SK-N-SH treated with all-trans-retinoic acid at 6 μM for 48 hours (cell line): ENCODE measurements at regions not wholly inside any gene's neighbourhood (a gene's known extent, or its start where the extent isn't known, plus 50 kb on each side); places are given as distances from the start of the nearest gene placed in this dataset.

Experiments
- ATAC-seq: fragments of 200-7000 bp; cut with Tn5 transposase; 3 replicates; pipeline ENCODE4 v1.9.1; 2020; ENCODE audit warnings: mild to moderate bottlenecking, moderate library complexity
- ARNTL ChIP-seq: fragments of 450-650 bp; formaldehyde crosslinking; IDR thresholded peaks from 2 replicates; pipeline ENCODE4 v1.5.0; 2020; ENCODE audit warnings: low read depth, mild to moderate bottlenecking, moderate library complexity, borderline replicate concordance
- BACH2 ChIP-seq: fragments of 250-450 bp; sonication (Bioruptor Pico); IDR thresholded peaks from 2 replicates; pipeline ENCODE4 v1.9.0; 2021; ENCODE audit warnings: mild to moderate bottlenecking, borderline replicate concordance
- CREB5 ChIP-seq: fragments of 250-450 bp; sonication (Bioruptor Pico); IDR thresholded peaks from 2 replicates; pipeline ENCODE4 v1.5.1; 2020; ENCODE audit warnings: low read depth, mild to moderate bottlenecking, moderate library complexity
- CSDC2 ChIP-seq: fragments of 250-450 bp; sonication (Bioruptor Pico); IDR thresholded peaks from 2 replicates; pipeline ENCODE4 v1.5.0; 2020; ENCODE audit warnings: mild to moderate bottlenecking, moderate library complexity
- ESRRG ChIP-seq: fragments of 250-450 bp; sonication (Bioruptor Pico); IDR thresholded peaks from 2 replicates; pipeline ENCODE4 v1.6.1; 2021; ENCODE audit warnings: mild to moderate bottlenecking
- GLIS3 ChIP-seq: fragments of 250-450 bp; sonication (Bioruptor Pico); IDR thresholded peaks from 2 replicates; pipeline ENCODE4 v1.5.0; 2020; ENCODE audit warnings: mild to moderate bottlenecking, moderate library complexity
- OSR1 ChIP-seq: fragments of 250-450 bp; sonication (Bioruptor Pico); IDR thresholded peaks from 2 replicates; pipeline ENCODE4 v1.8.0; 2022; ENCODE audit warnings: moderate library complexity, mild to moderate bottlenecking, inconsistent platforms
- POU6F1 ChIP-seq: fragments of 250-450 bp; sonication (Bioruptor Pico); IDR thresholded peaks from 2 replicates; pipeline ENCODE4 v1.8.0; 2021; ENCODE audit warnings: low read depth, mild to moderate bottlenecking, moderate library complexity, borderline replicate concordance
- PPARA ChIP-seq: fragments of 250-450 bp; sonication (Bioruptor Pico); IDR thresholded peaks from 2 replicates; pipeline ENCODE4 v1.5.0; 2020; ENCODE audit warnings: mild to moderate bottlenecking, borderline replicate concordance
- RARB ChIP-seq: fragments of 250-450 bp; sonication (Bioruptor Pico); IDR thresholded peaks from 2 replicates; pipeline ENCODE4 v1.8.0; 2021; ENCODE audit warnings: mild to moderate bottlenecking, moderate library complexity
- TCF4 ChIP-seq: fragments of 250-450 bp; sonication (Bioruptor Pico); IDR thresholded peaks from 2 replicates; pipeline ENCODE4 v1.8.0; 2021; ENCODE audit warnings: mild to moderate bottlenecking, moderate library complexity, borderline replicate concordance
- TOX ChIP-seq: fragments of 250-450 bp; sonication (Bioruptor Pico); IDR thresholded peaks from 2 replicates; pipeline ENCODE4 v1.8.0; 2021; ENCODE audit warnings: mild to moderate bottlenecking, moderate library complexity, borderline replicate concordance
- TSHZ2 ChIP-seq: fragments of 250-450 bp; sonication (Bioruptor Pico); IDR thresholded peaks from 2 replicates; pipeline ENCODE4 v1.5.0; 2020; ENCODE audit warnings: mild to moderate bottlenecking, moderate library complexity
- ZFP3 ChIP-seq: fragments of 250-450 bp; sonication (Bioruptor Pico); IDR thresholded peaks from 2 replicates; pipeline ENCODE4 v1.5.0; 2020; ENCODE audit warnings: mild to moderate bottlenecking, moderate library complexity
- ZNF565 ChIP-seq: fragments of 450-650 bp; formaldehyde crosslinking; conservative IDR thresholded peaks from 2 replicates; pipeline ENCODE4 v1.5.0; 2020; ENCODE audit warnings: low read depth, mild to moderate bottlenecking, moderate library complexity
- ZNF70 ChIP-seq: fragments of 450-650 bp; formaldehyde crosslinking; IDR thresholded peaks from 2 replicates; pipeline ENCODE4 v1.5.0; 2020; ENCODE audit warnings: mild to moderate bottlenecking, moderate library complexity
- ZNF8 ChIP-seq: fragments of 450-650 bp; formaldehyde crosslinking; IDR thresholded peaks from 2 replicates; pipeline ENCODE4 v1.5.0; 2020; ENCODE audit warnings: mild to moderate bottlenecking, moderate library complexity
- TF ChIP-seq, protein P1 (sequence below): fragments of 250-450 bp; sonication (Bioruptor Pico); IDR thresholded peaks from 2 replicates; pipeline ENCODE4 v1.8.0; 2020; ENCODE audit warnings: mild to moderate bottlenecking, moderate library complexity, borderline replicate concordance
- TF ChIP-seq, protein P2 (sequence below): fragments of 250-450 bp; sonication (Bioruptor Pico); IDR thresholded peaks from 2 replicates; pipeline ENCODE4 v1.5.1; 2021; ENCODE audit warnings: mild to moderate bottlenecking, moderate library complexity

DNA sequence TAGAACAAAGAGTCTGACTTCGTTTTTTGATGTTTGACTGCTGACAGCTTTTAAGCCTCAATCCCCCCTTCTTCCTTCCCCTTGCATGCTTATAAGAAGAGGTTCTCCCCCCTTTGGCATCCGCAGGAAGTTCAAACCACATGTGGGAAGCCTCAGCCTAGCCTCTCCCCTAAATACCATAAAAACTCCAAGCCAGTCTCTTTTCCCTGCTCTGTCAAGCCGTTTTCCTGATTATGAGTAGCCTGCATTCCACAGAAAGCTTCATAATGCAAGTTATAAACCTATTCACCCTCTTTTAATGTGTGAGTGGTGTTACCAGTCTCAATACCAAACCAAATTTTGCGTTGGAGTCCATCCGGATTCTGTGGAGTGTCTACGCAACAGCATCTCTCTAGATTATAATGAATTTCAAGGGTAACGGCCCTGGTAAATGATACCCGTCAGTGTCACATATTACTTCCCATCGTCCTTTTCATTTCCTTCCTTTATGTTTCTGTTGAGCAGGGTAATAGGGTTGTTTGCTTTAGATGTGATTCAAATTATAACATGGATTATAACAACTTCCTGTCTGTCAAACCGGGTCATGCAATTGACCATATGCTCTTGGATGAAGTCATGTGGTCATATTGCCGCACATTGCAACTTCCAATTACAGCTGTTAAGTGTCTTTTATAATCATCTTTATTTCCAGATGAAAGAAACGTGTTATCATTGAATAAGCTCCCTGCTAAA is 717.5 kb downstream of the RWDD3 start:
- no peak for ATAC-seq
- TF ChIP-seq ZNF70 (CRISPR knock-in tag) (no peak), ZNF565 (CRISPR knock-in tag) (no peak), TSHZ2 (CRISPR knock-in tag) (no peak), TOX (CRISPR knock-in tag) (no peak), RARB (CRISPR knock-in tag) (no peak), PPARA (CRISPR knock-in tag) (no peak), TCF4 (no peak), GLIS3 (CRISPR knock-in tag) (no peak), CSDC2 (CRISPR knock-in tag) (no peak)
- TF ChIP-seq, protein P1, sequence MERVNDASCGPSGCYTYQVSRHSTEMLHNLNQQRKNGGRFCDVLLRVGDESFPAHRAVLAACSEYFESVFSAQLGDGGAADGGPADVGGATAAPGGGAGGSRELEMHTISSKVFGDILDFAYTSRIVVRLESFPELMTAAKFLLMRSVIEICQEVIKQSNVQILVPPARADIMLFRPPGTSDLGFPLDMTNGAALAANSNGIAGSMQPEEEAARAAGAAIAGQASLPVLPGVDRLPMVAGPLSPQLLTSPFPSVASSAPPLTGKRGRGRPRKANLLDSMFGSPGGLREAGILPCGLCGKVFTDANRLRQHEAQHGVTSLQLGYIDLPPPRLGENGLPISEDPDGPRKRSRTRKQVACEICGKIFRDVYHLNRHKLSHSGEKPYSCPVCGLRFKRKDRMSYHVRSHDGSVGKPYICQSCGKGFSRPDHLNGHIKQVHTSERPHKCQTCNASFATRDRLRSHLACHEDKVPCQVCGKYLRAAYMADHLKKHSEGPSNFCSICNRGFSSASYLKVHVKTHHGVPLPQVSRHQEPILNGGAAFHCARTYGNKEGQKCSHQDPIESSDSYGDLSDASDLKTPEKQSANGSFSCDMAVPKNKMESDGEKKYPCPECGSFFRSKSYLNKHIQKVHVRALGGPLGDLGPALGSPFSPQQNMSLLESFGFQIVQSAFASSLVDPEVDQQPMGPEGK (CRISPR knock-in tag) = no peak

- no peak; the same call in 2 of the 3 replicates for ATAC-seq
- TF ChIP-seq, protein P1 (CRISPR knock-in tag) = no peak
- TF ChIP-seq ZNF565 (CRISPR knock-in tag) = no peak
- no peak for TF ChIP-seq BACH2 (CRISPR knock-in tag)
- TF ChIP-seq ESRRG (CRISPR knock-in tag) = no peak
- TF ChIP-seq, protein P2, sequence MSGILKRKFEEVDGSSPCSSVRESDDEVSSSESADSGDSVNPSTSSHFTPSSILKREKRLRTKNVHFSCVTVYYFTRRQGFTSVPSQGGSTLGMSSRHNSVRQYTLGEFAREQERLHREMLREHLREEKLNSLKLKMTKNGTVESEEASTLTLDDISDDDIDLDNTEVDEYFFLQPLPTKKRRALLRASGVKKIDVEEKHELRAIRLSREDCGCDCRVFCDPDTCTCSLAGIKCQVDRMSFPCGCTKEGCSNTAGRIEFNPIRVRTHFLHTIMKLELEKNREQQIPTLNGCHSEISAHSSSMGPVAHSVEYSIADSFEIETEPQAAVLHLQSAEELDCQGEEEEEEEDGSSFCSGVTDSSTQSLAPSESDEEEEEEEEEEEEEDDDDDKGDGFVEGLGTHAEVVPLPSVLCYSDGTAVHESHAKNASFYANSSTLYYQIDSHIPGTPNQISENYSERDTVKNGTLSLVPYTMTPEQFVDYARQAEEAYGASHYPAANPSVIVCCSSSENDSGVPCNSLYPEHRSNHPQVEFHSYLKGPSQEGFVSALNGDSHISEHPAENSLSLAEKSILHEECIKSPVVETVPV = no peak
- TF ChIP-seq, all 23 proteins: peak for 0
Measured at GRCh38 chr1:95953015-95953414, 719.0 kb downstream of the RWDD3 start.

GRCh38 chr1:95954585-95954984 is 720.6 kb downstream of the RWDD3 start:
- ATAC-seq = no peak
- TF ChIP-seq CREB5 (CRISPR knock-in tag) = no peak
- no peak for TF ChIP-seq ZNF565 (CRISPR knock-in tag)
- TF ChIP-seq PPARA (CRISPR knock-in tag) = no peak
- no peak for TF ChIP-seq OSR1
- no peak for TF ChIP-seq ZFP3 (CRISPR knock-in tag)
- no peak for TF ChIP-seq ESRRG (CRISPR knock-in tag)
- no peak for TF ChIP-seq ZNF8 (CRISPR knock-in tag)
- no peak for TF ChIP-seq POU6F1 (CRISPR knock-in tag)
- TF ChIP-seq, protein P1 (CRISPR knock-in tag) = no peak
- TF ChIP-seq BACH2 (CRISPR knock-in tag) = no peak
- TF ChIP-seq TSHZ2 (CRISPR knock-in tag) = no peak
- TF ChIP-seq ARNTL (CRISPR knock-in tag) = no peak
- no peak for TF ChIP-seq TCF4
- no peak for TF ChIP-seq TOX (CRISPR knock-in tag)
- TF ChIP-seq GLIS3 (CRISPR knock-in tag) = no peak
